Gastrocnemius medialis (tissue), 4 donors: ENCODE measurements at regions not wholly inside any gene's neighbourhood (a gene's known extent, or its start where the extent isn't known, plus 50 kb on each side); places are given as distances from the start of the nearest gene placed in this dataset.
"Not testable (repeated sequence)": the region's sequence is repeated elsewhere in the genome, so short reads cannot be mapped to it uniquely, and the experiment has no call there.

Experiments
- CTCF ChIP-seq, 5 experiments: fragments of 450-650 bp in 3 of 5; fragments of 200-600 bp in 2 of 5; sonication (generic) in 2 of 5; IDR thresholded peaks in 4 of 5; conservative IDR thresholded peaks in 1 of 5; 1 replicate in 4 of 5; 2 replicates in 1 of 5; pipeline ENCODE4 v1.5.1; 2016 to 2019; ENCODE audit warnings: antibody characterized with exemption in 5 of 5, mild to moderate bottlenecking in 3 of 5, moderate library complexity in 3 of 5
- POLR2A ChIP-seq, 2 donors: fragments of 450-650 bp; IDR thresholded peaks; one replicate each; pipeline ENCODE4 v1.6.1; 2017; ENCODE audit warnings: antibody characterized with exemption in 2 of 2, mild to moderate bottlenecking in 2 of 2, moderate library complexity in 2 of 2

- TF ChIP-seq POLR2A (IDR thresholded peaks at IDR 0.05); CTCF (IDR thresholded peaks at IDR 0.05 in 4 of 5, conservative IDR thresholded peaks at IDR 0.05 in 1 of 5): not testable (repeated sequence)
Measured at GRCh38 chr1:136344-136932, 315.0 kb downstream of the OR4F29 start.
